Fibroblast of skin of abdomen (primary cell): ENCODE measurements at regions not wholly inside any gene's neighbourhood (a gene's known extent, or its start where the extent isn't known, plus 50 kb on each side); places are given as distances from the start of the nearest gene placed in this dataset.

Experiments used
- DNase-seq: peaks from one replicate; pipeline ENCODE4 v3.0.0-alpha.2; 2013

DNA sequence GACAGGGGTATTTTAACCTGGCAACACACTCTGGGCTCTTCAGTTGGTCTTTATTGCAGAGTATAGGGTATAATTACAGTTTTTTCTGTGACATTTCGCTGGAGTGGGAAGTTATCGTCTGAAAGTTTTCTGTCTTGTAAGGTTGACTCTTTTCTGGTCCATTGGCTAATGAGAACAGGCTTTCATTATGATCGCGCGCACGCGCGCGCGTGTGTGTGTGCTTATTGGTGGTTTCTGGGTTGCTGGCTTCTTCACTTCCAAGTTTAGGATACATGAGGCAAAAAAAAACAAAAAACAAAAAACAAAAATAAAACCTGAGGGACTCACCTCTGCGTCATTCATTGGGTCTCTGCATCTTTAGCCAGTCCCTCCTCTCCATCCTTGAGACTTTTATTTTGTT lies 68.7 kb upstream of the MYOCD start:
- no peak for DNase-seq

DNA sequence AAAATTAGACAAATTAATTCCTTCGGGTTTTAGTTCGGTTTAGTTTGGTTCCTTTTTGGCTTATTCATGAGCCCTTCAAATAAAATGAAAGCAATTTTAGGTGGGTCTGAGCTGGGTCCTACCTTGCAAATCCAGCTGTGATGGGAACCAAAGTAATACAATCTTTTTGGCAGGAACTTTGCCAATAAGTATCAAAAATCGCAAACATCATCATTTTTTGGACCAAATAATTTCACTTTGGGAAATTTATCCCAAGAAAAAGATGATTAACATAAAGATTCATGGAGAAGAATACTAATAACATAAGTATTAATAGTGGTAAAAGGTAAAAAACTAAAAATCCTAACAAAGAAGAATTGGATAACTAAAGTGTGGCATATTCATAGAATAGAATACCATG lies 67.8 kb upstream of the MYOCD start:
- DNase-seq, result no peak

DNA sequence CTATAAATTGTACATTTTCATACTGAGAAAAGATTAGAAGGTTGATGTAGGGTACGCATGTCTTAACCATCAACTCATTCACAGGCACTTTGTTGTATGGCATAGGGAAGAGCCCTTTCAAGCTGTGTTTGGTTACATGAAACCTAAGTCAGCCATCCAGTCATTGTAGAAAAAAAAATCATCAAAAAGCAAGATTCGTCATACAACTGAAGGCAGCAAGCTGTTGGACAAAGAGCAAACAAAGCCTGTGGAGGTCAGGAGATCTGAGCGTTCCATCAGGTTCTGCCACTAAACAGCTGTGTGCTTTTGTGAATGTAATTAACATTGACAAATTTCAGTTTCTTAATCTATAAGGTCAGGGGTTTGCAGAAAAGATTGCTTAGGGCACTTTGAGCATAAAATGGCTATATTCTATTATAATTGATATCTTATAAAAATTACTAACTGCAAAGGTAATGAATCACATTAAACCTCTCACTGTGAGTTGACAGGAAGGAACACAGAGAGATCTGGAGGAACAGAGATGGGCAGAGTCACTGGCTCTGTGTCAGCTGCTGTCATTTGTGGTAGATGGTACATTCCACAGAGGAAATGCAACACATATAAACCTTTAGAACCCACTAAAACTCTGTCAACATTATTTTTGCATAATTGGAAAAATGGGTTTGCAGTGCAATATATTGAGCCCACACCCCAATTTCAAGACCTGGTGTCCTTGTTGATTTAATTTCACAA lies 66.3 kb upstream of the MYOCD start:
- DNase-seq, result peak; percentile 25

DNA sequence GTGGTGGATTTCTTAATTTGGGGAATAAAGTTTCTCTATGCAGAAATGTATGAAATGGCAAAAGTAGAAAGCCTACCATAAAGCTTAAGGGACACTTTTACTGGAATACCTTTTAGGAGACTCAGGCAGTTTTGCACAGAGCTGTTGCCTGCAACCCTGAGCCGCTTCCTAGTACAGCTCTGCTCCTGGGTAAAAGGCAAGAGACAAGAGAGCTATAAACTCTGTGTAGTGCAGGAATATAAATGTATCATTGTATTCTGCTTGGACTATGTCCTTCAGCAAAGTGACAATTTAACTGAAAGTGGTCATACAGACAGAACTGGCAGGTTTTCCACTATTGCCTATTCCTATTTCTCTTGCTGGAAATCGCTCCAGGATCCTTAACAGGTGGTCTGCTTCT lies 65.3 kb upstream of the MYOCD start:
- DNase-seq, result no peak

GRCh38 chr17:12603566-12603965 lies 62.1 kb upstream of the MYOCD start:
- DNase-seq, result peak; percentile 19

DNA sequence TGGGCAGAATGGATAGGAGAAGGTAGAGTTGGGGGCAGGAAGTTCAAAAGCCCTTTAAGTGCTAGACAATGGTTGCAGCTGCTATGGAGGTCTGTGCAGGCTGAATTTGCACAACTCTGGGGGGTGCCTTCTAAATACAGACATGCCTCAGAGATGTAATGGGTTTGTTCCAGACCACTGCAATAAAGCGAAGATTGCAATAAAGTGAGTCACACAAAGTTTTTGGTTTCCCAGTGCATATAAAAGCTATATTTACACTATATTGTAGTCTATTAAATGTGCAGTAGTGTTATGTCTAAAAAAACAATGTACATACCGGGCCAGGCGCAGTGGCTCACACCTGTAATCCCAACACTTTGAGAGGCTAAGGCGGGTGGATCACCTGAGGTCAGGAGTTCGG lies 60.5 kb upstream of the MYOCD start:
- peak; percentile 90 for DNase-seq

GRCh38 chr17:12613566-12613965 lies 52.1 kb upstream of the MYOCD start:
- peak; percentile 96 for DNase-seq
